CD4-positive, alpha-beta T cell treated with Interleukin-1 beta for 1 hour (primary cell): ENCODE measurements at regions not wholly inside any gene's neighbourhood (a gene's known extent, or its start where the extent isn't known, plus 50 kb on each side); places are given as distances from the start of the nearest gene placed in this dataset.

ENCODE experiments used
- DNase-seq, 2 donors: peaks; one replicate each; pipeline ENCODE4 v3.0.0-alpha.2; 2020 to 2022

GRCh38 chr11:131305005-131305404 lies 65.4 kb upstream of the NTM start:
- DNase-seq = no peak

- no peak for DNase-seq
Measured at GRCh38 chr11:131307506-131307905, 62.9 kb upstream of the NTM start.

- DNase-seq = no peak
Measured at GRCh38 chr11:131309776-131310175, 60.6 kb upstream of the NTM start.

DNA sequence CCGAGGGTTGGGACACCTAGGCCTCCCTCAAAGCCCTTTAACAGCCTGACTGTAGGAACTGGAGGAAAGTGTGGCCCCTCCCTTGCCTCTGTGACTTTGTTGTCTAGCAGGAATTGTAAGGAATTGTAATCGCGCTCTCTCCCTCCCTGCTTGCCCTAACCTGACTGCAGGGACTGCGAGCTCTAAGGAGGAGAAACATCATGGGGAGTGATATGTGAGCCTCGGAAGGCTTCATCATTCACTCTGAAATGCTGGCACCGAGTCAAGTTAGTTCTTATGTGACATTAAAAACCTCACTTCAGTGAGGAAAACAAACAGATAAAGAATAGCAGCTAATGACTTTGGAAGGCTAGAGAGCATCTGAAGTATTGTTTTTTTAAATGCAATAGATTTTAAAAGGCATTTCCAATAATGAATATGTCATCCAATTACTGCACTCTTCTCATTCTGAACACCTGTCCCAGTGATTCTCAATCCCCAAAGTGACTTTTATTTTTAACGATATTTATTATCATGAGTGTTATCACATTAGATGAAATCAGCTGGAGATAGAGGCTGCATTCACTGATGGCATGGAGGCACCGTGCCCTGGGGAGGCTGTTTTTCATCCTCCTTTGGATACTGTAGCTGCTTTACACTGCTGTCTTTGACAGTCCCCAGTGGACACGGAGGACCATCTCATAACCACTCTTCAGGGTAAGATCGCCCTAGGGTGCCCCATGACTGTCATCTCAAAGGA lies 58.5 kb upstream of the NTM start:
- no peak for DNase-seq
